Tibial artery (tissue), 4 donors: ENCODE measurements at regions not wholly inside any gene's neighbourhood (a gene's known extent, or its start where the extent isn't known, plus 50 kb on each side); places are given as distances from the start of the nearest gene placed in this dataset.

Experiments
- DNase-seq, 2 donors: peaks; one replicate each; pipeline ENCODE4 v3.0.0-alpha.2; 2019
- H3K27ac ChIP-seq, 2 donors: fragments of 200-600 bp; sonication (generic) in 1 of 2; 1 replicate in 1 of 2; 2 replicates in 1 of 2; pipeline ENCODE4 v1.5.1; 2018 to 2019; ENCODE audit warnings: mild to moderate bottlenecking in 1 of 2
- H3K27me3 ChIP-seq, 2 donors: fragments of 200-600 bp; sonication (generic) in 1 of 2; one replicate each; pipeline versions ENCODE4 v1.5.1 to v1.6.0; 2016 to 2019
- H3K36me3 ChIP-seq, 3 donors: fragments of 200-600 bp; sonication (generic) in 2 of 3; one replicate each; pipeline ENCODE4 v1.5.1; 2016 to 2019; ENCODE audit warnings: mild to moderate bottlenecking in 2 of 3
- H3K4me1 ChIP-seq, 4 donors: fragments of 200-600 bp; sonication (generic) in 2 of 4; 1 replicate in 3 of 4; 2 replicates in 1 of 4; pipeline ENCODE4 v1.5.1; 2016 to 2019
- H3K4me3 ChIP-seq, 2 donors: fragments of 200-600 bp; sonication (generic) in 1 of 2; 1 replicate in 1 of 2; 2 replicates in 1 of 2; pipeline ENCODE4 v1.5.1; 2018 to 2019; ENCODE audit warnings: mild to moderate bottlenecking in 2 of 2
- H3K9me3 ChIP-seq, 3 donors: fragments of 200-600 bp; sonication (generic) in 1 of 3; one replicate each; pipeline ENCODE4 v1.5.1; 2016 to 2019
- CTCF ChIP-seq, 2 experiments: fragments of 200-600 bp in 1 of 2; fragments of 450-650 bp in 1 of 2; IDR thresholded peaks; one replicate each; pipeline ENCODE4 v1.5.1; 2017 to 2019; ENCODE audit warnings: antibody characterized with exemption in 2 of 2, mild to moderate bottlenecking in 1 of 2, moderate library complexity in 1 of 2
- intact Hi-C: fragments of 100-400 bp; cut with DNase I; formaldehyde crosslinking; loops from one replicate; pipeline ENCODE4 v1.15.0; 2023; ENCODE audit warnings: low total_unique reads

GRCh38 chr4:125021189-125021588 is 293.6 kb upstream of the FAT4 start:
- no peak for TF ChIP-seq CTCF (IDR thresholded peaks at IDR 0.05)
- Histone ChIP-seq H3K9me3 (no peaks in the 10 kb centered on the region), H3K4me3 (no peak overlapping the region), H3K27me3 (no peaks in the 10 kb centered on the region), H3K27ac (no peak overlapping the region), H3K36me3 (no peaks in the 10 kb centered on the region), H3K4me1 (no peaks in the 10 kb centered on the region)
- DNase-seq = no peak
- intact Hi-C loops = no loop called here

DNA sequence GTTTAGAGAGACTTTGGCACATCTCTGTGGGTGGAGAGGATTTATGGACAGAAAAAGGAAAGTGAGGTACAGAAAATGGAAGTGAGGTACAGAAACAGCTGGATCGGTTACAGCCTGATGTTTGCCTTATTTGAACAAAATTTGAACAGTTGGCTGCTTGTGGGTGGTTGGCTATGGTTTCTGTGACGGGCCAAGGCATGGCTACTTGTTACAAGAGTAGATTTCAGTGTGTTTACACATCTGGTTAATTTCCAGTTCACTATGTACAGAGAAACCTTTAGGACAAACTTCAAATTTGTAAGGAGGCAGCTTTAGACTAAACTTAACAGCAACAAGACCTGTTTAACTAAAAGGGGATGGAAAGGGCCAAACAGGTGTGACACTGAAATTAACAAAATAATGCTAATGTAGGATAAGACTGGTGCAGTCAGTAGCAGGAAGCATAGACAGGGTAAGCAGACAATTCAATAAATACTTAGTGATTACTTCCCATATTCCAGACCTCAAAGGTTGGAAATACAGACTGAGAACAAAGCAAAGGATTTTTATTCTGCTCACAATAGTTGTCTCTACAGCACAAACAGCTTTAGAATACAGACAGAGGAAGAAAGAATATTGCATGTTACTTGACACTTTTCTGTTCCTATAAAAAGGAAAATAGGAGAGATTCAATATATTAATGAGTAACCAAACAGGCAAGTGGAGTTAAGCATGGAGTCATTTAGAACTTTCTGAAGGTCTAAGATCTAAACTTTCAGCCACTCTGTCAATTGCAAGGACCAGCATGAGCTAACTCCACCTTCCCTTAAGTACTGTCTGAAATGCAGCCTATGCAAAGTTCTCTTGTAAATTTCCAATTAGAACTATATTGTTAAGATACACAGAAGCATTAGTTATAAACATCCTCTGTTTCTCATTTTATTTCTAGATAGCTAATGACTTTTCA is 294.4 kb upstream of the FAT4 start:
- intact Hi-C loops = no loop called here
- no peaks in the 10 kb centered on the region for H3K9me3 ChIP-seq
- H3K27ac ChIP-seq = no peak overlapping the region
- H3K36me3 ChIP-seq = no peaks in the 10 kb centered on the region
- no peak for DNase-seq
- no peaks in the 10 kb centered on the region for H3K4me1 ChIP-seq
- no peak overlapping the region for H3K4me3 ChIP-seq
- no peak for TF ChIP-seq CTCF (IDR thresholded peaks at IDR 0.05)
- H3K27me3 ChIP-seq = no peaks in the 10 kb centered on the region

- Histone ChIP-seq H3K9me3 (no peaks in the 10 kb centered on the region), H3K4me1 (no peaks in the 10 kb centered on the region), H3K36me3 (no peaks in the 10 kb centered on the region), H3K27ac (no peak overlapping the region), H3K27me3 (no peaks in the 10 kb centered on the region), H3K4me3 (no peak overlapping the region)
- TF ChIP-seq CTCF (IDR thresholded peaks at IDR 0.05) = no peak
- intact Hi-C loops = no loop called here
- DNase-seq = no peak
Observed at GRCh38 chr4:125016892-125017299, 297.9 kb upstream of the FAT4 start.

GRCh38 chr4:125013891-125014290 is 300.9 kb upstream of the FAT4 start:
- Histone ChIP-seq H3K27ac (no peak overlapping the region), H3K27me3 (no peaks in the 10 kb centered on the region), H3K36me3 (no peaks in the 10 kb centered on the region), H3K4me3 (no peak overlapping the region), H3K4me1 (no peaks in the 10 kb centered on the region), H3K9me3 (no peaks in the 10 kb centered on the region)
- intact Hi-C loops = no loop called here
- TF ChIP-seq CTCF (IDR thresholded peaks at IDR 0.05) = no peak
- no peak for DNase-seq

DNA sequence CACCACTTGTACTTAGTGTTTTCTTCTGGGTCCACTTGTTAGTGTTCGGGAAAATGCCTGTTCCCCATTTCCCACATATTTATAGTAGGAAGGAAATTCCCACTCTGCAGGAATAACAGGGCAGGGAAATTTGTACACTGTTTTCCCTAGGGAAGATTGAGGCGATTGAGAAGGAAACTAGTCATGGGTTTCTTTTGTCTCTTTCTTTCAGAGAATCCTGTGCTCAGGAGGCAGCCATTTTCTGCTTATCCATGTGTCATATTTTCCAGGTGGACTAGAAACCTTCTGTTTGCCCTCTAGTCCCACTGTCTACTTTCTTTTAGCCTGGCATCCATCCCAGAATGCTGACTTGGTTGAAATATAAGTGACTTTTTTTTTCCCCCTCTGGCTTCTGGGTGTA is 299.1 kb upstream of the ANKRD50 start:
- Histone ChIP-seq H3K4me3 (no peak overlapping the region), H3K9me3 (no peaks in the 10 kb centered on the region), H3K27ac (no peak overlapping the region), H3K36me3 (no peaks in the 10 kb centered on the region), H3K27me3 (no peaks in the 10 kb centered on the region), H3K4me1 (no peaks in the 10 kb centered on the region)
- TF ChIP-seq CTCF (IDR thresholded peaks at IDR 0.05) = no peak
- no peak for DNase-seq
- intact Hi-C loops = no loop called here
